ENCODE measurements at regions not wholly inside any gene's neighbourhood (a gene's known extent, or its start where the extent isn't known, plus 50 kb on each side); places are given as distances from the start of the nearest gene placed in this dataset.

- no peak overlapping the region for H3K4me2 ChIP-seq (replicated peaks; ENCODE audit: extremely low read depth, low read length, poor library complexity, severe bottlenecking)
- H3K27me3 Mint-ChIP-seq (ENCODE audit: low read depth in 3 of 3), result peaks cover 8 to 25% (median 23%) of the 10 kb centered on the region in 3 donors
- H4K20me1 ChIP-seq (ENCODE audit: insufficient read depth, low read length), result no peaks in the 10 kb centered on the region
- H3K4me3 Mint-ChIP-seq, result no peak overlapping the region
- H3K9me3 ChIP-seq (replicated peaks in 1 of 2; ENCODE audit: control insufficient read depth in 1 of 2, insufficient read depth in 1 of 2, low read length in 2 of 2), result no peaks in the 10 kb centered on the region
- no peak overlapping the region for H2AFZ ChIP-seq (ENCODE audit: insufficient read depth, low read depth, low read length, poor library complexity, severe bottlenecking)
- H3K4me3 ChIP-seq (replicated peaks in 1 of 3; ENCODE audit: low read depth in 2 of 3, low read length in 3 of 3), result no peak overlapping the region
- TF ChIP-seq, protein P1, sequence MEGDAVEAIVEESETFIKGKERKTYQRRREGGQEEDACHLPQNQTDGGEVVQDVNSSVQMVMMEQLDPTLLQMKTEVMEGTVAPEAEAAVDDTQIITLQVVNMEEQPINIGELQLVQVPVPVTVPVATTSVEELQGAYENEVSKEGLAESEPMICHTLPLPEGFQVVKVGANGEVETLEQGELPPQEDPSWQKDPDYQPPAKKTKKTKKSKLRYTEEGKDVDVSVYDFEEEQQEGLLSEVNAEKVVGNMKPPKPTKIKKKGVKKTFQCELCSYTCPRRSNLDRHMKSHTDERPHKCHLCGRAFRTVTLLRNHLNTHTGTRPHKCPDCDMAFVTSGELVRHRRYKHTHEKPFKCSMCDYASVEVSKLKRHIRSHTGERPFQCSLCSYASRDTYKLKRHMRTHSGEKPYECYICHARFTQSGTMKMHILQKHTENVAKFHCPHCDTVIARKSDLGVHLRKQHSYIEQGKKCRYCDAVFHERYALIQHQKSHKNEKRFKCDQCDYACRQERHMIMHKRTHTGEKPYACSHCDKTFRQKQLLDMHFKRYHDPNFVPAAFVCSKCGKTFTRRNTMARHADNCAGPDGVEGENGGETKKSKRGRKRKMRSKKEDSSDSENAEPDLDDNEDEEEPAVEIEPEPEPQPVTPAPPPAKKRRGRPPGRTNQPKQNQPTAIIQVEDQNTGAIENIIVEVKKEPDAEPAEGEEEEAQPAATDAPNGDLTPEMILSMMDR (IDR thresholded peaks at IDR 0.05), result no peak
- peaks cover 7% of the 10 kb centered on the region in 2 donors for H3K27me3 ChIP-seq (ENCODE audit: control insufficient read depth in 2 of 2, insufficient read depth in 2 of 2, low read length in 2 of 2)
- H3K9me3 Mint-ChIP-seq, result peaks cover 0 to 2% (median 0%) of the 10 kb centered on the region in 7 donors
- peaks cover 8% of the 10 kb centered on the region for H3K4me1 Mint-ChIP-seq
- H3K36me3 Mint-ChIP-seq, result no peaks in the 10 kb centered on the region
- H3K27ac Mint-ChIP-seq, result no peak overlapping the region
- H3K9ac ChIP-seq (ENCODE audit: insufficient read depth, low read length, poor library complexity, severe bottlenecking), result no peak overlapping the region
- WGBS (ENCODE audit: insufficient coverage), result 94% methylated on average over 3 of the region's 7 CpGs
- H3K4me1 ChIP-seq (ENCODE audit: control insufficient read depth in 1 of 2, insufficient read depth in 2 of 2, low read length in 2 of 2), result no peaks in the 10 kb centered on the region
- H3K27ac ChIP-seq (ENCODE audit: low read depth in 1 of 2, low read length in 2 of 2), result no peak overlapping the region
- no peaks in the 10 kb centered on the region for H3K36me3 ChIP-seq (replicated peaks in 1 of 2; ENCODE audit: control insufficient read depth in 1 of 2, insufficient read depth in 2 of 2, low read length in 2 of 2)
- DNase-seq, result no peak
- intact Hi-C loops (cut with micrococcal nuclease), result no loop called here
- H3K79me2 ChIP-seq (ENCODE audit: insufficient read depth, low read length), result no peaks in the 10 kb centered on the region
Measured at GRCh38 chr2:239862613-239863012, 162.5 kb downstream of the NDUFA10 start.

DNA sequence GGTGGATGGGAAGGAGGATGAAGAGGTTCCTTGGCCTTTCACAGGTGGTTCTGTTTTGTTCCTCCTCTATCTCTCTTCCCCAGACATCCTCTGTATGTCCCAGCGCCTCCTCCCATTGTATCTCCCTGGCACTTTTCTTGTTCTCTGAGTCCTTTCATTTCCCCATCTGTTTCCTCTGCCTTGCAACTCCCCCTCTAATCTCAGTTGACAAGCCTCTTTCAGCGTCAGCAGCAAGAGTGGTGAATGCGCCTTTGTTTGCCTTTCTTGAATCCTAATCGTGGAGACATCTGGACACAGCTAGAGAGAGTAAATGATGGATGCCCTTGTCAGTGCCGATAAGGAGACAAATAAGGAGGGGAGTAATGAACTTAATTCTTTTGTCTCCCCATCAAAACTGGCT, 167.0 kb downstream of the NDUFA10 start:
- Histone ChIP-seq H3K4me3 (replicated peaks in 1 of 3; ENCODE audit: low read depth in 2 of 3, low read length in 3 of 3) (no peak overlapping the region), H3K36me3 (replicated peaks in 1 of 2; ENCODE audit: control insufficient read depth in 1 of 2, insufficient read depth in 2 of 2, low read length in 2 of 2) (no peaks in the 10 kb centered on the region), H3K9ac (ENCODE audit: insufficient read depth, low read length, poor library complexity, severe bottlenecking) (no peak overlapping the region), H3K79me2 (ENCODE audit: insufficient read depth, low read length) (no peaks in the 10 kb centered on the region), H3K4me1 (ENCODE audit: control insufficient read depth in 1 of 2, insufficient read depth in 2 of 2, low read length in 2 of 2) (no peaks in the 10 kb centered on the region), H3K27ac (ENCODE audit: low read depth in 1 of 2, low read length in 2 of 2) (no peak overlapping the region), H3K4me2 (replicated peaks; ENCODE audit: extremely low read depth, low read length, poor library complexity, severe bottlenecking) (no peak overlapping the region), H3K27me3 (ENCODE audit: control insufficient read depth in 2 of 2, insufficient read depth in 2 of 2, low read length in 2 of 2) (peaks cover 7% of the 10 kb centered on the region in 2 donors), H2AFZ (ENCODE audit: insufficient read depth, low read depth, low read length, poor library complexity, severe bottlenecking) (no peak overlapping the region), H3K9me3 (replicated peaks in 1 of 2; ENCODE audit: control insufficient read depth in 1 of 2, insufficient read depth in 1 of 2, low read length in 2 of 2) (no peaks in the 10 kb centered on the region), H4K20me1 (ENCODE audit: insufficient read depth, low read length) (no peaks in the 10 kb centered on the region)
- H3K36me3 Mint-ChIP-seq, result no peaks in the 10 kb centered on the region
- H3K27me3 Mint-ChIP-seq (ENCODE audit: low read depth in 3 of 3), result peaks cover 11 to 38% (median 31%) of the 10 kb centered on the region in 3 donors
- H3K27ac Mint-ChIP-seq, result peak overlapping the region in 1 of 7 donors; percentile 38
- H3K4me3 Mint-ChIP-seq, result peak overlapping the region in 1 of 2 donors; percentile 40
- TF ChIP-seq, protein P1 (IDR thresholded peaks at IDR 0.05), result no peak
- DNase-seq, result no peak
- H3K9me3 Mint-ChIP-seq, result peaks cover 0 to 11% (median 4%) of the 10 kb centered on the region in 7 donors
- H3K4me1 Mint-ChIP-seq, result peaks cover 8% of the 10 kb centered on the region
- intact Hi-C loops (cut with micrococcal nuclease), result no loop called here
- WGBS (ENCODE audit: insufficient coverage), result 0% methylated on average over 1 of the region's 5 CpGs
